ENCODE measurements at regions not wholly inside any gene's neighbourhood (a gene's known extent, or its start where the extent isn't known, plus 50 kb on each side); places are given as distances from the start of the nearest gene placed in this dataset.

DNA sequence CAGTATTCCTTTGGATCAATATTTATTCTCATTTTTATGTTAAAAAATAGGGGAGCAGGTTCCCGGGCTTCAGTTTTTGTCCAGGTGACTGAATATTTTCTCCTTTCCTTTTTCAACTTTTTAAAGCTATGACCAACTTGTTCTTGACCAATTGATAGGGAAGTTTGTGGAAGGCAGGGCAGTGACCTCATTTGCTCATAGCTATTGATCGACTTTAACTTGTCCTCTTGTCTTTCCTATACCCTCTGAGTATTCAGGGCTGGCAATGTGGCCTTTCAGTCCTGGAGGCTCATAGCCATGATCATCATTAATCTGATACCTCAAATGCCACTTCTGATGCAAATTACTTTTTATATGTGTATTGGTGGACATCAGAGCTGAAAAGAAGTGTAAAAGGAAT, 448.8 kb downstream of the KIF16B start:
- ATAC-seq (no peak), DNase-seq (no peak)
- Mint-ChIP-seq H3K4me1 (no peaks in the 10 kb centered on the region), H3K36me3 (no peaks in the 10 kb centered on the region), H3K27ac (no peak overlapping the region), H3K9me3 (ENCODE audit: low read depth) (peaks cover 8% of the 10 kb centered on the region), H3K27me3 (no peaks in the 10 kb centered on the region), H3K4me3 (no peak overlapping the region)
- CTCF ChIA-PET, result no interaction called here

DNA sequence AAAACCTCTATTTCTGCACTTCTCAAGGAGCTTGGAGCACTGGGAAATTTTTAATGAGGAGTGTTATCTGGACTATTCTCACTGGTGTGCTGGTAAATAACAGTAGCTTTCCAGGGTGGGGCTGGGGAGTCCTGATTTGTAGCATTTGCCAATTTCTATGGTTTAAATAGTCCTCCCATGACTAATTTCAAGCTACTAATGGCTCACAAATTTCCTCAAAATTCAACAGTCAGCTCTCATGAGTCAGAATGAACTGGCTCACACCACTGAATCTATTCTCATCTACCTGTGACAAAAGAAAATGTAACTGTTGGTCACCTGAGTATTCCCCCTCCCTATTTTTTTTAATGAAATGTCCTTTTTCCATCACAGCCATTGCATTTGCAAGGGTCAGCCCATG, 449.6 kb downstream of the KIF16B start:
- ATAC-seq (no peak), DNase-seq (no peak)
- H3K9me3 Mint-ChIP-seq (ENCODE audit: low read depth), result peaks cover 6% of the 10 kb centered on the region
- H3K4me3 Mint-ChIP-seq, result no peak overlapping the region
- CTCF ChIA-PET, result no interaction called here
- H3K27me3 Mint-ChIP-seq, result no peaks in the 10 kb centered on the region
- H3K4me1 Mint-ChIP-seq, result no peaks in the 10 kb centered on the region
- no peak overlapping the region for H3K27ac Mint-ChIP-seq
- H3K36me3 Mint-ChIP-seq, result no peaks in the 10 kb centered on the region

DNA sequence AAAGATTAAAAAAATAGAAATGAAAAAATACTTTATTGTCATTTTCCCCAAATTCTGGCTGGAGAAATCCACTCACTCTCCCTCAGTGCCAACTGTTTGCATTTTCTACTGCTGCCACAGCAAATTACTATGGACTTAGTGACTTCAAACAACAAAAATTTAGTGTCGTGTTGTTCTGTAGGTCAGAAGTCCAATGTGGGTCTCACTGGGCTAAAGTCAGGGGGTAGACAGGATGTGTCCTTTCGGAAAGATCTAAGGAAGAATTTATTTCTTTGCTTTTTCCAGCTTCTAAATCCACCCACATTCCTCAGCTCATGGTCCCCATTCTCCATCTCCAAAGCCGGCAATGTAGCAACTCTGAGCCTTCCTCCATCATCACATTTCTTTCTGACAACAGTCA, 453.3 kb downstream of the KIF16B start:
- no peaks in the 10 kb centered on the region for H3K4me1 Mint-ChIP-seq
- CTCF ChIA-PET, result no interaction called here
- no peak for ATAC-seq

DNA sequence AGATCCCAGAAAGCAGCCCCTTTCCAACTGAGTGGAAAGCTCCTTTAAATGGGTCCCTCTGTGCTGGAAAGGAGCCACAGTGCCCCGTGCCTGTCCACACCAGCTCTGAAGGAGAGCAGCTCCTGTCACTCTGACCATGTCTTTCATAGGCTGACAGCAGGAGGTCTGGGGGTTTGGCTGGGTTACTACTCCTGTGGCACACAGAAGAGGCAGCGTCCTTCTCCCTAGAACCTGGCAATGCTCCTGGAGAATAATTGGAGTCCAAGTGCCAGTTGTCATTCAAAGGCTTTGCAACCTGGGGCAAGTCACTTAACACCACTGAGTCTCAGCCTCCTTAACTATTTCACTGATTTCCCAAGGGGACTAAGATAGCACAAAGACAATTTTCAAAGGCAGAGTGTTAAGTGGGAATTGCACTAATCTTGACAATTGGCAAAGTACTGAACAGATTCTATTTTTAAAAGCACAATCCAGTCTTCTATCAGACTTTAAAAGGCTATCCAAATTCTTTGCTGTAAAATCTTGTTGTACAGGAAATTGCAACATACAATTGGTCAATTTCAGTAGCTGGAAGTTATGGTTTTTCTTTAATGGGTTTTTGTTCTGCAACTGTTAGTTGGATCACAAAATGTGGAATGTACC, 457.2 kb downstream of the KIF16B start:
- H3K27ac Mint-ChIP-seq, result no peak overlapping the region
- H3K36me3 Mint-ChIP-seq, result no peaks in the 10 kb centered on the region
- DNase-seq (no peak), ATAC-seq (no peak)
- H3K27me3 Mint-ChIP-seq, result no peaks in the 10 kb centered on the region
- peaks cover 13% of the 10 kb centered on the region for H3K9me3 Mint-ChIP-seq (ENCODE audit: low read depth)
- CTCF ChIA-PET, result no interaction called here
- no peak overlapping the region for H3K4me3 Mint-ChIP-seq
- H3K4me1 Mint-ChIP-seq, result no peaks in the 10 kb centered on the region

More for the DNA sequence above, 453.3 kb downstream of the KIF16B start:
- Mint-ChIP-seq H3K9me3 (ENCODE audit: low read depth) (peaks cover 8% of the 10 kb centered on the region), H3K27me3 (no peaks in the 10 kb centered on the region), H3K27ac (no peak overlapping the region), H3K36me3 (no peaks in the 10 kb centered on the region), H3K4me3 (no peak overlapping the region)
- DNase-seq, result no peak

DNA sequence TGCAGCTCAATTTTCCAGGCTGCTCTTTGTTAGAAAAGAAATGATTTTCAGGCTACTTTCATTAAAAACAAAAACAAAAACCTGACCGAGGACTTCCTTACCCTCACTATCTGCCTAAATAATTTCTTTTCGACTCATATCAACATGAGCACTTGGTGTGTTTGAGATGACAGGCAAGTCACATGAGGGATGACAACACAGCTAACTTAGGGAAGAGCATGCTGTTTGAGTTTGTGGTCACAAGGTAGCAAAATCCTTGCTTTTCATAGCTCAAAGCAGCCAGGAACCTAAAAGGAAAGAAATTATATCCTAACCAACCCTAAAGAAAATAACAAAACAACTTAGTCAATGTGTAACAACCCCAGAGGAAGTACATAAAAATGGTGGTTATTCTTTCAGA, 459.5 kb downstream of the KIF16B start:
- no peak for DNase-seq
- Mint-ChIP-seq H3K9me3 (ENCODE audit: low read depth) (peaks cover 18% of the 10 kb centered on the region), H3K27me3 (no peaks in the 10 kb centered on the region), H3K27ac (no peak overlapping the region), H3K4me1 (no peaks in the 10 kb centered on the region), H3K36me3 (no peaks in the 10 kb centered on the region), H3K4me3 (no peak overlapping the region)
- CTCF ChIA-PET, result no interaction called here
- no peak for ATAC-seq

DNA sequence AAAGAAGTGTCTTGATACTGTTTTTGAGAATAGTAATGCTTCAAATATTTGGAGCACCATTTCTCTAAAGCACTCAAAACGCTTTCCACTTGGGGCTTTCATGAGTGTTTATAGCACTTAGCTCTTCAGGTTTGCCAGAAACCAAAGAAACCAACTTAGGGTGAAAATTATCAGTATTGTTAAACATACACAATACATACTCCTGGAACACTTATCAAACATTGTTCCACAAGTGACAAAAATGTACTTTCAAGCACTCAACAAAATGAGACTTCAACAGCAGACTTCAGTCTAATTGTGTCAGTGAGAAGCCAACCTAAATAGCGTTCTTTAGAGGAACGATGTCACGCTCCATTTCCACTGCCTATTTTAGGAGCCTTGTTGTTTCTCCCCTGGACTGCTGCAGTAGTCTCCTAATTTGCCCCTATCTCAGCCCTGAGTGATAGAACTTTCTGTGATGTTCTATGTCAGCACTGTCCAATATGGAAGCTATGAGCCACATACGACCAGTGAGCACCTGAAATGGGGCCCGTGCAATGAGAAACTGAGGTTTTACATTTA, 461.3 kb downstream of the KIF16B start:
- no peak overlapping the region for H3K27ac Mint-ChIP-seq

DNA sequence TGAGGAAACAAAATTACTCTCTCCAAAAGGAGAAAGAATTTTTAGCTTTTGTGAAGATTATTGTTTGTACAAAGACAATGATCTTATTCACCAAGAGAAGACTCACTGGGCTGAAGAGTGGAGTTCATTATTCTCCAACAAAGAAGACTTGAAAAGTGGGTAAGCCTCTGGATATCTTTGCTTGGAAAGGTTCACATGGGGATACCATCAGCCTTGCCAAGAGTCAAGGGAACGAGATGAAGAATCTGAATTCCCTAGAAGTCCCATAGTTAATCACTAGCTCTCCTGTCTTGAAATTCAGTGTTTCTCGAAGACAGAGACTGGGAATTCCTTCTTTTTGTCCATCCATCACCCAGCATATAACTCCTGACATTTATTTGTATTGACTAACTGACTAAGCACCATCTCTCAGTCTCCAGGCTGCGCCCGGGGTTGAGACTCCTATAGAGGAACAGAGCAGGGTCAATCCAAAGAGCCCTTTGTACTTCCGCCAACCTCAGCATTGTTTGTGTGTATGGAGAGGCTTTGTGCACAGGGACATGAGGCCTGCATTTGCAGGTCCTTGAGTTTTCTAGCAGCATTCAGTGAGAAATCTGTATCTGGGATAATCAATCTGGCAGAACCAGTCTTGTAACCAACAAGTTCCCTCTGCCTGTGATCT, 461.9 kb downstream of the KIF16B start:
- ATAC-seq, result no peak
- Mint-ChIP-seq H3K36me3 (no peaks in the 10 kb centered on the region), H3K27ac (no peak overlapping the region), H3K27me3 (no peaks in the 10 kb centered on the region), H3K9me3 (ENCODE audit: low read depth) (peaks cover 13% of the 10 kb centered on the region), H3K4me3 (no peak overlapping the region), H3K4me1 (no peaks in the 10 kb centered on the region)
- CTCF ChIA-PET, result no interaction called here
- no peak for DNase-seq

More for the DNA sequence above, 461.3 kb downstream of the KIF16B start:
- H3K36me3 Mint-ChIP-seq, result no peaks in the 10 kb centered on the region
- no peak overlapping the region for H3K4me3 Mint-ChIP-seq
- H3K4me1 Mint-ChIP-seq, result no peaks in the 10 kb centered on the region
- H3K9me3 Mint-ChIP-seq (ENCODE audit: low read depth), result peaks cover 13% of the 10 kb centered on the region
- no peaks in the 10 kb centered on the region for H3K27me3 Mint-ChIP-seq
- CTCF ChIA-PET, result interaction anchor here (0.5 kb wide), 1 partner anchor 654 kb away, joined by 5 read pairs; no protein-coding TSS in a partner anchor
- ATAC-seq (no peak), DNase-seq (no peak)

DNA sequence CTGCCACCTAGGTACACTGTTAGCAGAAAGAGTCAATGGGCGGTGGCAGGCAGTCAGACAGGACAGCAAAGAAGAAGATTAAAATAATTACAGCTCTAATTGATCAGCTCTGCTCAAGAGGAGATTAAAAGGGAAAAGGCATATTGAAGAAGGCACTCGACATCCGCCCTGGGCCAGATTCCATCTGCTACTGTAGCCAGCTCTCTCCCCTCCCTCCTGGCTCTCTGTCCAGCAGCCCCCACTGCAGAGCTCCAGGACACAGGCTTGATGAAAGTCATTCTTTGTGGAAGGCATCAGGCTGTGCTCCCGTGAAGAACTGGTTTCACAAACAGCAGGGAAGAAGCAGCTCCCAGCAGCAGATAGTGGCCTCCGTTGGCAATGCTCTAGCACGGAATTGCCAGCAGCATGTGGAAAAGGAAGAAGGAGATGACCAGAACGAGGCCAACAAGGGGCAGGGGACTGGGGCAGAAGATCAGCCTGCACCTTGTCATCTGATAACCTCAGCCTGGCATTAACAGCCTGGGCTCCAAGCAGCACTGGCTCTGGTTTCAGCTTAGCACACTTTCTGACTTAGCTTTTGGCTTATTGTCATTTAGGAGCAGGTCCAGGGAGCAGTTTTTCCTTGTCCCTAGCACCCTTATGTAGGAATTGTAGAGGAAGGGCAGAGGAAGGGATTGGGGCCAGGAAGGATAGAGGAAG, 465.9 kb downstream of the KIF16B start:
- H3K4me1 Mint-ChIP-seq, result no peaks in the 10 kb centered on the region
- CTCF ChIA-PET, result no interaction called here
- H3K27ac Mint-ChIP-seq, result no peak overlapping the region
- no peaks in the 10 kb centered on the region for H3K27me3 Mint-ChIP-seq
- ATAC-seq, result no peak
- no peaks in the 10 kb centered on the region for H3K36me3 Mint-ChIP-seq
- H3K9me3 Mint-ChIP-seq (ENCODE audit: low read depth), result peaks cover 10% of the 10 kb centered on the region
- DNase-seq, result no peak
- H3K4me3 Mint-ChIP-seq, result no peak overlapping the region

DNA sequence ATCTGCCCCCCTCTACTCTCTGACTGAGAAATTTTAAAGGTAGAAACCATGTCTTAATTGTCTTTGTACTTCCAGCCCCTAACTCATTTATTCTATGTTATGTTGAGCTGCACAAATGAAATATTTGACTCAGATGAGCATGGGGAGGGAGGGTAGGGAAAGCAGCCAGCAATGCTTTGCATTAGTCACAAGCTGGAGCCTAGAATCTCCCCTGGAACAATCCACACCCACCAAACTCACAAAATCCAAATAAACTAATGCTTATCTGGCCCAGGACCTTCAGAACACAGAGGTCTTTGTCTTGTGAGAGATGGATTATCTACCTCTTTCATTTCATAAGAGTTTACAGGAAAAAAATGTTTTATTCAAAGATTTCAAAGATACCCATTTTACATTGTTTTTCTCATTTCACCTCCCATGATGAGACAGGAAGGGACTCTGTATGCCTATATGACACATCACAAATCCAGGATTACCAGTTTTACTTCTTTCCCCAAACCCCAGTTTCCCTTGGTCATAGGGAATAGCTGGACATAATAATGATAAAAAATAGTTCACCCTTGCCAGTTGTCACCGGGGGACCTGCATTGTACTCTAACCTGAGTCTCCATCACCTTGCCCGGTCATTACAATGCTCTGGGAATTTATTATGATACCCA, 466.9 kb downstream of the KIF16B start:
- Mint-ChIP-seq H3K4me1 (no peaks in the 10 kb centered on the region), H3K9me3 (ENCODE audit: low read depth) (peaks cover 10% of the 10 kb centered on the region), H3K4me3 (no peak overlapping the region), H3K27ac (no peak overlapping the region), H3K36me3 (no peaks in the 10 kb centered on the region), H3K27me3 (no peaks in the 10 kb centered on the region)
- ATAC-seq, result no peak
- no peak for DNase-seq
- CTCF ChIA-PET, result no interaction called here

DNA sequence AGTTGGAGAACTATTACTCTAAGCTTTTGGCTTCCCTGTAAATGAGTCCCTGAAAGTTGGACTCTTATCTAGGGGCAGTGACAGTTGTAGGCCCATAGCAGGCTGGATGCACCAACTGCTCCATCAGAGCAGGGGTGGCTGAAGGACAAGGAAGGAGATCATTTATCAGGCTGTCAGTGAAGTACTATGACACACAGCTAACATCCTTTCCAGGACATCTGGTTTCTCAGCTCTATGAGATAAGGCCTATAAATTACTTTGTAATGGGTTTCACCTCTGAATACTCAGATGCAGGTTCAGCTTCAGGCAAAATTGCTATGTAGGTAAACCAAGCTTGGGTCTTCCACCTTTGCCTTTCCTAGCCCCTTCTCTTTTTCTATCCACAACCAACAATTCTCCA, 468.5 kb downstream of the KIF16B start:
- ATAC-seq (no peak), DNase-seq (no peak)
- Mint-ChIP-seq H3K27me3 (no peaks in the 10 kb centered on the region), H3K4me1 (no peaks in the 10 kb centered on the region), H3K4me3 (no peak overlapping the region), H3K9me3 (ENCODE audit: low read depth) (peaks cover 6% of the 10 kb centered on the region), H3K36me3 (no peaks in the 10 kb centered on the region), H3K27ac (no peak overlapping the region)
- CTCF ChIA-PET, result no interaction called here
